SU-DHL-6 (cell line): ENCODE measurements at regions not wholly inside any gene's neighbourhood (a gene's known extent, or its start where the extent isn't known, plus 50 kb on each side); places are given as distances from the start of the nearest gene placed in this dataset.

ENCODE experiments used
- EZH2phosphoT487 ChIP-seq: fragments of 200-600 bp; sonication (generic), shearing (Covaris generic); conservative IDR thresholded peaks from 2 replicates; pipeline ENCODE4 v1.6.1; 2018; ENCODE audit warnings: mild to moderate bottlenecking, antibody characterized with exemption, low read length, moderate library complexity, mixed read lengths
- TF ChIP-seq, protein P1 (sequence below): fragments of 200-600 bp; sonication (generic); IDR thresholded peaks from one replicate; pipeline ENCODE4 v1.5.1; 2017; ENCODE audit warnings: antibody characterized with exemption, mild to moderate bottlenecking, low read length, moderate library complexity; ENCODE audit not compliant: insufficient read depth, poor library complexity, severe bottlenecking

DNA sequence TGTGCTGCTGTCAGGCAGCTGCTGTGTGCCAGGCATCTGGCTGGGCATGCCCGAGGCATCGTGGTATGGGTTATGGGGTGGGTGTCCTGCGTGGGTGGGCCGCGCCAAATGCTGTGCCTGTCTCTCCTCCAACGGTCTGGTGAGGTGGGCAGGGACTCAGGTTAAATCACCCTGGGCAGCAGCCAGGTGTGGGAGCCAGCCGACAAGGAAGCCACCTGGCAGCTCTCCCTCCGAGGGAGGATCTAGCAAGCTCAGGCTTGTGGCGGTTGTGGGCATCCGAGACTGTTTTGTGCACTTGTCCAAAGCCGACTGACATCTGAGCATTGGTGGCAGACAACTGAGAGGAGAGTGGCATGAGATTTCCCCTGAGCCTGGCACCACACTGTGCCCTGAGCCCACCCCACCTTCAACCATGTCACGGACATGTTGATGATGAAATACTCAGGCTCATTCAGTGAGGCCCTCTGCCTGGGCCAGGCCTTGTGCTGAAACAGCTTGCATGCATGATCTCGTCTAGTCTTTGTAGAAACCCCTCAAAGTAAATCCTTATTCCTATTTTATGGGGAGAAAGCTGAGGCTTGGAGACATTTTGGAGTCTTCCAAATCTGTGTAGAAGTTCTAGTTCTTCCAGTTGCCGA lies 181.8 kb upstream of the MYL2 start:
- TF ChIP-seq, protein P1, sequence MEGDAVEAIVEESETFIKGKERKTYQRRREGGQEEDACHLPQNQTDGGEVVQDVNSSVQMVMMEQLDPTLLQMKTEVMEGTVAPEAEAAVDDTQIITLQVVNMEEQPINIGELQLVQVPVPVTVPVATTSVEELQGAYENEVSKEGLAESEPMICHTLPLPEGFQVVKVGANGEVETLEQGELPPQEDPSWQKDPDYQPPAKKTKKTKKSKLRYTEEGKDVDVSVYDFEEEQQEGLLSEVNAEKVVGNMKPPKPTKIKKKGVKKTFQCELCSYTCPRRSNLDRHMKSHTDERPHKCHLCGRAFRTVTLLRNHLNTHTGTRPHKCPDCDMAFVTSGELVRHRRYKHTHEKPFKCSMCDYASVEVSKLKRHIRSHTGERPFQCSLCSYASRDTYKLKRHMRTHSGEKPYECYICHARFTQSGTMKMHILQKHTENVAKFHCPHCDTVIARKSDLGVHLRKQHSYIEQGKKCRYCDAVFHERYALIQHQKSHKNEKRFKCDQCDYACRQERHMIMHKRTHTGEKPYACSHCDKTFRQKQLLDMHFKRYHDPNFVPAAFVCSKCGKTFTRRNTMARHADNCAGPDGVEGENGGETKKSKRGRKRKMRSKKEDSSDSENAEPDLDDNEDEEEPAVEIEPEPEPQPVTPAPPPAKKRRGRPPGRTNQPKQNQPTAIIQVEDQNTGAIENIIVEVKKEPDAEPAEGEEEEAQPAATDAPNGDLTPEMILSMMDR: no peak
- TF ChIP-seq EZH2phosphoT487: no peak
